Thoracic aorta (tissue), 2 donors: ENCODE measurements at regions not wholly inside any gene's neighbourhood (a gene's known extent, or its start where the extent isn't known, plus 50 kb on each side); places are given as distances from the start of the nearest gene placed in this dataset.

Experiments
- ATAC-seq: fragments of 150-250 bp; one replicate; pipeline ENCODE4 v1.8.0; 2017; ENCODE audit warnings: low read depth; ENCODE audit not compliant: insufficient number of reproducible peaks, low FRiP score
- DNase-seq: peaks from one replicate; pipeline ENCODE4 v3.0.0-alpha.2; 2020; ENCODE audit warnings: low spot score
- H3K27ac ChIP-seq, 2 donors: fragments of 200-600 bp; sonication (generic); 1 replicate in 1 of 2; 2 replicates in 1 of 2; pipeline ENCODE4 v1.5.1; 2016; ENCODE audit warnings: mild to moderate bottlenecking in 2 of 2, moderate library complexity in 2 of 2
- H3K27me3 ChIP-seq: fragments of 200-600 bp; sonication (generic); replicated peaks from 2 replicates; pipeline ENCODE4 v1.6.0; 2016; ENCODE audit warnings: mild to moderate bottlenecking; ENCODE audit not compliant: insufficient read depth
- H3K36me3 ChIP-seq: fragments of 200-600 bp; sonication (generic); one replicate; pipeline ENCODE4 v1.5.1; 2016
- H3K4me1 ChIP-seq, 2 donors: fragments of 200-600 bp; sonication (generic); 1 replicate in 1 of 2; 2 replicates in 1 of 2; pipeline versions ENCODE4 v1.5.1 to v1.6.0; 2016; ENCODE audit warnings: low read depth in 2 of 2, mild to moderate bottlenecking in 1 of 2; ENCODE audit not compliant: control insufficient read depth in 1 of 2
- H3K4me3 ChIP-seq: fragments of 200-600 bp; sonication (generic); 2 replicates; pipeline ENCODE4 v1.5.1; 2016; ENCODE audit warnings: mild to moderate bottlenecking
- H3K9me3 ChIP-seq: fragments of 200-600 bp; sonication (generic); 2 replicates; pipeline ENCODE4 v1.5.1; 2016
- TF ChIP-seq, protein P1 (sequence below): fragments of 200-600 bp; sonication (generic); IDR thresholded peaks from one replicate; pipeline ENCODE4 v1.5.1; 2019; ENCODE audit warnings: antibody characterized with exemption

GRCh38 chr2:145185696-145186095 is 665.8 kb upstream of the ZEB2 start:
- DNase-seq (no peak), ATAC-seq (no peak)
- H3K9me3 ChIP-seq, result no peaks in the 10 kb centered on the region
- H3K27me3 ChIP-seq, result no peaks in the 10 kb centered on the region
- no peak overlapping the region for H3K4me3 ChIP-seq
- TF ChIP-seq, protein P1, sequence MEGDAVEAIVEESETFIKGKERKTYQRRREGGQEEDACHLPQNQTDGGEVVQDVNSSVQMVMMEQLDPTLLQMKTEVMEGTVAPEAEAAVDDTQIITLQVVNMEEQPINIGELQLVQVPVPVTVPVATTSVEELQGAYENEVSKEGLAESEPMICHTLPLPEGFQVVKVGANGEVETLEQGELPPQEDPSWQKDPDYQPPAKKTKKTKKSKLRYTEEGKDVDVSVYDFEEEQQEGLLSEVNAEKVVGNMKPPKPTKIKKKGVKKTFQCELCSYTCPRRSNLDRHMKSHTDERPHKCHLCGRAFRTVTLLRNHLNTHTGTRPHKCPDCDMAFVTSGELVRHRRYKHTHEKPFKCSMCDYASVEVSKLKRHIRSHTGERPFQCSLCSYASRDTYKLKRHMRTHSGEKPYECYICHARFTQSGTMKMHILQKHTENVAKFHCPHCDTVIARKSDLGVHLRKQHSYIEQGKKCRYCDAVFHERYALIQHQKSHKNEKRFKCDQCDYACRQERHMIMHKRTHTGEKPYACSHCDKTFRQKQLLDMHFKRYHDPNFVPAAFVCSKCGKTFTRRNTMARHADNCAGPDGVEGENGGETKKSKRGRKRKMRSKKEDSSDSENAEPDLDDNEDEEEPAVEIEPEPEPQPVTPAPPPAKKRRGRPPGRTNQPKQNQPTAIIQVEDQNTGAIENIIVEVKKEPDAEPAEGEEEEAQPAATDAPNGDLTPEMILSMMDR, result no peak
- no peaks in the 10 kb centered on the region for H3K4me1 ChIP-seq
- no peaks in the 10 kb centered on the region for H3K36me3 ChIP-seq
- H3K27ac ChIP-seq, result no peak overlapping the region

DNA sequence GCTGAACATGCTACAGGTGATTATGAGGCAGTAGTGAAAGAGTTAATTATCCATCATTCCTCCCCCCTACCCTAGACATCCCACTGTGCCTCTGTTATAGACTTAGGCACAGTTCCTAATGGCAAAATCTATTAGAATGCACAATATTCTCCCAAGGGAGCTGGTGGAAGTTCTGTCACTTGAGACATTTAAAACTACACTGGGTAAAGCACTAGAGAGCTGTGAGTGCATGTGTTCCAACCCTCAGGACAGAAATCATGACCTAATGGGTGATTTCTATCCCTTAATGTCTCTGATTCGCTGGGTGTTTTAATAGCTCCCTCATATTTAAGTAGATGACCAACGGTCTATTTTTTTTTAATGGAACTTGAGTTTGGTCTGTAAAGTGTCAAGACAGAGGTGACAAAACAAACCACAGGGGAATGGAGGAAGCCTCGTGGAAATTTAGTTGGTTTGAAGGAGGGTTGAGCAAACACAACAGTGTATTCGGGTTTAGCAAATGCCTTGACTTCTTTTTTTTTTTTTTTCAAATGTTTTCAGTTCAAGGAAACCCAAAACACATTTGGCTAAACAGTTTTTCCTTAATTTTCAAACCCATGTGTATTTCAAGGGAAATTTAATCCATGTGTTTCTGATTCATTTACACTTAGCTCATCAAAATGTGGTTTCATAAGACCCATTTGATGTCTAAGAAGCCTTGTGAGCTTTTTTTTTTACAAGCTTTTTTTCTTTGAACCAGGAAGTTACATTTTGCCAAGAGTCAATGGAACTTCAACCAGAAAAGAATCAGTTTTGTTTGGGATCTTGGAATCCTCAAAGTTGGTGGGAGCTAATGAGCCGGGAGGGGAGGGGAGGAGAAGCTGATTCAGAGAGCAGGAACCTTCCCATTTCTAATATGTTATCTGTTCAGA is 665.1 kb upstream of the ZEB2 start:
- Histone ChIP-seq H3K4me3 (no peak overlapping the region), H3K27me3 (no peaks in the 10 kb centered on the region), H3K4me1 (no peaks in the 10 kb centered on the region), H3K36me3 (no peaks in the 10 kb centered on the region), H3K27ac (no peak overlapping the region), H3K9me3 (no peaks in the 10 kb centered on the region)
- ATAC-seq (no peak), DNase-seq (no peak)
- TF ChIP-seq, protein P1, result no peak

DNA sequence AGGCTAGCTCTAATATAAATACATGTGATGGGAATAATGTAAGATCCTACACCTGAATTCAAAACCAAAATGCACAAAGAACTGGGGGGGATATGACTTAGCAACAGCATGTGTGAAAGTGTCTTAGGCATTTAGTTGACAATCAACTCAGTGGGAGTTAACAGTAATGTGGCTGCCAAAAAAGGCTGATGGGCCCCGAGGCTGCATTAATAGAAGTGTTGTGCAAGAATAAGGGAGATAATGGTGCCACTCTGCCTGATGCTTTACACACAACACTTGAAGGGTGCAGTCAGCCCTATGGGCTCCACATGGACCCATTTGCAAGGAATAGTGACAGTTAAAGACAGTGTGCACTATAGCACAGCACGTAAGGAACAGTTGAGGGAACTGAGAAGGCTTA is 649.4 kb upstream of the ZEB2 start:
- Histone ChIP-seq H3K4me1 (no peaks in the 10 kb centered on the region), H3K4me3 (no peak overlapping the region), H3K27me3 (no peaks in the 10 kb centered on the region), H3K27ac (no peak overlapping the region), H3K9me3 (no peaks in the 10 kb centered on the region), H3K36me3 (no peaks in the 10 kb centered on the region)
- DNase-seq, result no peak
- TF ChIP-seq, protein P1, result no peak
- no peak for ATAC-seq

- TF ChIP-seq, protein P1, result no peak
- Histone ChIP-seq H3K36me3 (no peaks in the 10 kb centered on the region), H3K27ac (no peak overlapping the region), H3K27me3 (no peaks in the 10 kb centered on the region), H3K9me3 (no peaks in the 10 kb centered on the region), H3K4me3 (no peak overlapping the region), H3K4me1 (no peaks in the 10 kb centered on the region)
- ATAC-seq, result no peak
- no peak for DNase-seq
Observed at GRCh38 chr2:145168091-145168490, 648.2 kb upstream of the ZEB2 start.

DNA sequence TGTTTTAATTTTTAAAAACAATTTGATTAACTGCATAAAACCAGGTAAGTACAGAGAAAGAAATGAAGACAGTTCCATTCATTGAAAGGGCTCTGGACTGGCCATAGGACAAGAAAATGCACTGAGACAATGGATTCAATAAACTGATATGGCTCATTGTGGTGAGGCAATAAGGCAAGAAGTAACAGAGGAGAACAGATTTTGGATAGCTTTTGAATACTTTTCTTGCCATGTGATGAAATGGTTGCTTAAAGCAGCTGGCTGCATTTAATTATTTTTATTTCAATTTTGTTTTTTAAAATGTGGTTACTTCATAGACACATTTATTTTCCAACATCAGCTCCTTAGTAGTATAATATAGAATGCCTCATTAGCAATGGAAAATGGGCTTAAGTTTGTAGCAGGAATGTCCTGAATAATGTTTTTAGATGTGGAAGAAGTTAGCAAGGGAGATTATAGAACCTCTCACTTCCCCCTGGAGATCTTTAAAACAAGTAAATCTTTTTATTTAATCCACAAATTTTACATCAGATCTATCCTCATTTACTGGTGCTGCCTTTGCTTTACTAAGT is 646.9 kb upstream of the ZEB2 start:
- Histone ChIP-seq H3K27ac (no peak overlapping the region), H3K36me3 (no peaks in the 10 kb centered on the region), H3K4me1 (no peaks in the 10 kb centered on the region), H3K4me3 (no peak overlapping the region), H3K9me3 (no peaks in the 10 kb centered on the region), H3K27me3 (no peaks in the 10 kb centered on the region)
- DNase-seq (no peak), ATAC-seq (no peak)
- TF ChIP-seq, protein P1, result no peak
